ENCODE measurements at regions not wholly inside any gene's neighbourhood (a gene's known extent, or its start where the extent isn't known, plus 50 kb on each side); places are given as distances from the start of the nearest gene placed in this dataset.

DNA sequence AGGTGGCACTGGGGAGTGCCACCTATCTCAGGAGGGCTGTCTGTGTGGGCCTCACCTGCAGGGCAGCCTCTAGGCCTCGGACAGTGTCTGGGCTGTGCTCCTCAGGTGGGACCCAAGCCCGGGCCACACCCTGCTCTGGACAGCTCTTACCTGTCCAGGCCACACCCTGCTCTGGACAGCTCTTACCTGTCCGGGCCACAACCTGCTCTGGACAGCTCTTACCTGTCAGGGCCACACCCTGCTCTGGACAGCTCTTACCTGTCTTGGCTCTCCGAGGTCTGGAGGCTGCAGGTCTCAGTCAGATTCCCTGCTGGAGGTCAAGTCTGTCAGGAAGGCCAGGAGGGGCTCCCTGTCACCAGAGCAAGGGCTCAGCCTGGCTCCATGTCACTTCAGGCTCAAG is 80.6 kb downstream of the LINGO1 start:
- peaks cover 0 to 12% of the 10 kb centered on the region in 2 experiments; a peak in 3 of 5 replicates for H3K27me3 ChIP-seq (ENCODE audit: control insufficient read depth in 2 of 2, insufficient read depth in 2 of 2, low read length in 2 of 2)
- POLR2A ChIA-PET = interaction anchor here (0.8 kb wide), 1 partner anchor 245 kb away, joined by 3 read pairs; no protein-coding TSS in a partner anchor
- no TSS peak for BruUV-seq (replicated peaks)
- H3K9ac ChIP-seq (ENCODE audit: insufficient read depth in 1 of 2, low read depth in 2 of 2, low read length in 2 of 2) = peak overlapping the region in 1 of 2 experiments; percentile 51; a peak in 1 of 4 replicates
- intact Hi-C loops (cut with micrococcal nuclease) (no loop called here), in situ Hi-C loops (cut with MboI) (no loop called here)
- CTCF ChIA-PET (ENCODE audit: low intra/inter-chr PET ratio) = no interaction called here
- 10% methylated on average over 4 of the region's 4 CpGs for WGBS (ENCODE audit: insufficient coverage, low coverage, missing lambda C conversion rate)
- H3K4me3 ChIP-seq = no peak overlapping the region
- no peak overlapping the region for H3K4me2 ChIP-seq (ENCODE audit: insufficient read depth, low read length)
- DNase-seq (ENCODE audit: extremely low read depth in 1 of 4, low spot score in 3 of 4) (no peak), ATAC-seq (no peak), FAIRE-seq (no peak)
- H3K4me1 ChIP-seq (replicated peaks in 1 of 2; ENCODE audit: control insufficient read depth in 2 of 2, insufficient read depth in 2 of 2, low read length in 2 of 2) = peaks cover 7 to 13% of the 10 kb centered on the region in 2 experiments; a peak in 4 of 5 replicates
- no peaks in the 10 kb centered on the region for H3K9me3 ChIP-seq (replicated peaks; ENCODE audit: control insufficient read depth, insufficient read depth, low read depth, low read length)
- H3K79me2 ChIP-seq (ENCODE audit: control insufficient read depth, insufficient read depth, low read length) = no peaks in the 10 kb centered on the region
- H2AFZ ChIP-seq (ENCODE audit: low read depth, low read length) = no peak overlapping the region
- H3K27ac ChIP-seq (ENCODE audit: extremely low read depth, low read depth, low read length) = no peak overlapping the region
- H3K36me3 ChIP-seq (ENCODE audit: control insufficient read depth, insufficient read depth, low read length) = no peaks in the 10 kb centered on the region
- peaks cover 2% of the 10 kb centered on the region; the same call in 1 of the 2 replicates for H4K20me1 ChIP-seq (replicated peaks; ENCODE audit: control insufficient read depth, insufficient read depth, low read length)
- H3K9me1 ChIP-seq (ENCODE audit: control insufficient read depth, insufficient read depth, low read length) = no peaks in the 10 kb centered on the region
- TF ChIP-seq TOE1 (IDR thresholded peaks at IDR 0.05; ENCODE audit: borderline replicate concordance) (no peak), TOE1 (CRISPR knock-in tag; IDR thresholded peaks at IDR 0.05; ENCODE audit: borderline replicate concordance, low read depth) (no peak), CHD2 (IDR thresholded peaks at IDR 0.05; ENCODE audit: low read depth, low read length) (no peak), CREM (IDR thresholded peaks at IDR 0.05; ENCODE audit: low read depth) (no peak), SAFB (IDR thresholded peaks at IDR 0.05; ENCODE audit: borderline replicate concordance, low read depth, low read length) (no peak), LEF1 (IDR thresholded peaks at IDR 0.05) (no peak), ZKSCAN1 (IDR thresholded peaks at IDR 0.05; ENCODE audit: low read depth, low read length) (no peak), TAF1 (IDR thresholded peaks at IDR 0.05; ENCODE audit: control insufficient read depth, extremely low read depth, insufficient read depth, low read length, severe bottlenecking) (no peak)
- TF ChIP-seq, protein P1, sequence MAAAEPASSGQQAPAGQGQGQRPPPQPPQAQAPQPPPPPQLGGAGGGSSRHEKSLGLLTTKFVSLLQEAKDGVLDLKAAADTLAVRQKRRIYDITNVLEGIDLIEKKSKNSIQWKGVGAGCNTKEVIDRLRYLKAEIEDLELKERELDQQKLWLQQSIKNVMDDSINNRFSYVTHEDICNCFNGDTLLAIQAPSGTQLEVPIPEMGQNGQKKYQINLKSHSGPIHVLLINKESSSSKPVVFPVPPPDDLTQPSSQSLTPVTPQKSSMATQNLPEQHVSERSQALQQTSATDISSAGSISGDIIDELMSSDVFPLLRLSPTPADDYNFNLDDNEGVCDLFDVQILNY (CRISPR knock-in tag; IDR thresholded peaks at IDR 0.05) = no peak
- TF ChIP-seq, protein P2, sequence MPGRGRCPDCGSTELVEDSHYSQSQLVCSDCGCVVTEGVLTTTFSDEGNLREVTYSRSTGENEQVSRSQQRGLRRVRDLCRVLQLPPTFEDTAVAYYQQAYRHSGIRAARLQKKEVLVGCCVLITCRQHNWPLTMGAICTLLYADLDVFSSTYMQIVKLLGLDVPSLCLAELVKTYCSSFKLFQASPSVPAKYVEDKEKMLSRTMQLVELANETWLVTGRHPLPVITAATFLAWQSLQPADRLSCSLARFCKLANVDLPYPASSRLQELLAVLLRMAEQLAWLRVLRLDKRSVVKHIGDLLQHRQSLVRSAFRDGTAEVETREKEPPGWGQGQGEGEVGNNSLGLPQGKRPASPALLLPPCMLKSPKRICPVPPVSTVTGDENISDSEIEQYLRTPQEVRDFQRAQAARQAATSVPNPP (IDR thresholded peaks at IDR 0.05; ENCODE audit: borderline replicate concordance, insufficient read depth, insufficient read length) = no peak
- TF ChIP-seq, protein P3, sequence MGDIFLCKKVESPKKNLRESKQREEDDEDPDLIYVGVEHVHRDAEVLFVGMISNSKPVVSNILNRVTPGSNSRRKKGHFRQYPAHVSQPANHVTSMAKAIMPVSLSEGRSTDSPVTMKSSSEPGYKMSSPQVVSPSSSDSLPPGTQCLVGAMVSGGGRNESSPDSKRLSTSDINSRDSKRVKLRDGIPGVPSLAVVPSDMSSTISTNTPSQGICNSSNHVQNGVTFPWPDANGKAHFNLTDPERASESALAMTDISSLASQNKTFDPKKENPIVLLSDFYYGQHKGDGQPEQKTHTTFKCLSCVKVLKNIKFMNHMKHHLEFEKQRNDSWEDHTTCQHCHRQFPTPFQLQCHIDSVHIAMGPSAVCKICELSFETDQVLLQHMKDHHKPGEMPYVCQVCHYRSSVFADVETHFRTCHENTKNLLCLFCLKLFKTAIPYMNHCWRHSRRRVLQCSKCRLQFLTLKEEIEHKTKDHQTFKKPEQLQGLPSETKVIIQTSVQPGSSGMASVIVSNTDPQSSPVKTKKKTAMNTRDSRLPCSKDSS (IDR thresholded peaks at IDR 0.05; ENCODE audit: low read depth, partially characterized antibody) = no peak

Data from K562 (cell line).